ENCODE measurements at regions not wholly inside any gene's neighbourhood (a gene's known extent, or its start where the extent isn't known, plus 50 kb on each side); places are given as distances from the start of the nearest gene placed in this dataset.

DNA sequence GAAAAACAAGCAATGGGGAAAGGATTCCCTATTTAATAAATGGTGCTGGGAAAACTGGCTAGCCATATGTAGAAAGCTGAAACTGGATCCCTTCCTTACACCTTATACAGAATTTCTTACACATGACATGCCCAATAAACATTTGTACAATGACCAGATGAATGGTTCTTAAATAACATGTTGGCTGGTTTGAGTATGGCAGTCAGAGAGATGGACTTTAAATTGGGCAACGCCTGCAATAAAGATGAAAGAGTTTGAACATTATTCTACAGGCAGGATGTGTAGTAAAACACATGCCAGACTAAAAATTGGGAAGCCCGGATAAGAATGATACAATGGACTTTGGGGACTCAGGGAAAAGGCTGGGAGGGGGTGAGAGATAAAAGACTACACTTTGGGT is 360.6 kb upstream of the KITLG start:
- TF ChIP-seq GATA2 (IDR thresholded peaks at IDR 0.05; ENCODE audit: low read depth, low read length) (no peak), GATA3 (IDR thresholded peaks at IDR 0.05; ENCODE audit: low read depth, low read length) (no peak)
